Subcutaneous abdominal adipose tissue (tissue), 5 donors: ENCODE measurements at regions not wholly inside any gene's neighbourhood (a gene's known extent, or its start where the extent isn't known, plus 50 kb on each side); places are given as distances from the start of the nearest gene placed in this dataset.
"Not testable (repeated sequence)": the region's sequence is repeated elsewhere in the genome, so short reads cannot be mapped to it uniquely, and the experiment has no call there.

Experiments used
- H3K27ac ChIP-seq: one replicate; pipeline ENCODE4 v1.7.0; 2013; ENCODE audit warnings: low read depth, mild to moderate bottlenecking, inconsistent platforms, low read length, moderate library complexity
- H3K27me3 ChIP-seq, 5 donors: one replicate each; pipeline ENCODE4 v1.7.0; 2013; ENCODE audit warnings: low read length in 5 of 5, inconsistent platforms in 1 of 5; ENCODE audit not compliant: control insufficient read depth in 5 of 5, insufficient read depth in 4 of 5
- H3K36me3 ChIP-seq, 5 donors: one replicate each; pipeline ENCODE4 v1.7.0; 2013; ENCODE audit warnings: low read length in 5 of 5; ENCODE audit not compliant: control insufficient read depth in 5 of 5, insufficient read depth in 5 of 5
- H3K4me1 ChIP-seq, 5 donors: one replicate each; pipeline ENCODE4 v1.7.0; 2013; ENCODE audit warnings: low read length in 5 of 5, mild to moderate bottlenecking in 3 of 5, moderate library complexity in 1 of 5; ENCODE audit not compliant: control insufficient read depth in 5 of 5, insufficient read depth in 5 of 5
- H3K4me3 ChIP-seq, 5 donors: one replicate each; pipeline ENCODE4 v1.7.0; 2013; ENCODE audit warnings: low read length in 5 of 5, low read depth in 1 of 5
- H3K9ac ChIP-seq, 5 donors: one replicate each; pipeline ENCODE4 v1.7.0; 2013; ENCODE audit warnings: low read length in 5 of 5, mild to moderate bottlenecking in 4 of 5, moderate library complexity in 3 of 5
- H3K9me3 ChIP-seq, 5 donors: one replicate each; pipeline ENCODE4 v1.7.0; 2013; ENCODE audit warnings: low read length in 5 of 5; ENCODE audit not compliant: control insufficient read depth in 5 of 5
- donor health status: healthy.
- donor health status: healthy.
- donor health status: healthy.
- donor health status: healthy.
- donor health status: healthy.

DNA sequence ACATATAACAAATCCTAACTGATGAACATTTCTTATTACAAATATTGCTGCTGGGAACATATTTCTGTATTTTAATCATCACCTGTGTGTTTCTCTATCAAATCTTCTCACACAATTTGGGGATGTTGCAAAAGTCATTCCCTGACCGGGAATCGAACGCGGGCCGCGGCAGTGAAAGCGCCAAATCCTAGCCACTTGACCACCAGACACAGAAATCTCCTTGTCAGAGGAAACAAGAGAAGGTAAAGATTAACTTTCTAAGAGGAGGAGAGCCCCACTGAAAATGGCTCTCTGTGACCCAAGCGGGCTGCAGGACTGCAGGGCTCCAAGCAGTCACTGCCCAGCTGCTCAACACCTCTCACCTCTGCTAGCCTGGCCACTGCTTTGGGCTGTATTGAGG is 304.9 kb downstream of the FAM72C start:
- H3K27me3 ChIP-seq, result peaks cover 16 to 54% (median 47%) of the 10 kb centered on the region in 5 donors
- no peaks in the 10 kb centered on the region for H3K36me3 ChIP-seq
- no peak overlapping the region for H3K27ac ChIP-seq
- peaks cover 0 to 24% (median 7%) of the 10 kb centered on the region in 5 donors for H3K9me3 ChIP-seq
- no peak overlapping the region for H3K9ac ChIP-seq
- H3K4me3 ChIP-seq, result no peak overlapping the region
- H3K4me1 ChIP-seq, result peaks cover 0 to under 1% (median under 1%) of the 10 kb centered on the region in 5 donors

GRCh38 chr1:143665606-143666005 is 306.2 kb downstream of the FAM72C start:
- H3K4me1 ChIP-seq, result peaks cover 0 to 13% (median 12%) of the 10 kb centered on the region in 5 donors
- no peak overlapping the region for H3K4me3 ChIP-seq
- H3K9ac ChIP-seq, result no peak overlapping the region
- no peak overlapping the region for H3K27ac ChIP-seq
- peaks cover 0 to 24% (median 7%) of the 10 kb centered on the region in 5 donors for H3K9me3 ChIP-seq
- H3K36me3 ChIP-seq, result no peaks in the 10 kb centered on the region
- H3K27me3 ChIP-seq, result peaks cover 16 to 67% (median 56%) of the 10 kb centered on the region in 5 donors

DNA sequence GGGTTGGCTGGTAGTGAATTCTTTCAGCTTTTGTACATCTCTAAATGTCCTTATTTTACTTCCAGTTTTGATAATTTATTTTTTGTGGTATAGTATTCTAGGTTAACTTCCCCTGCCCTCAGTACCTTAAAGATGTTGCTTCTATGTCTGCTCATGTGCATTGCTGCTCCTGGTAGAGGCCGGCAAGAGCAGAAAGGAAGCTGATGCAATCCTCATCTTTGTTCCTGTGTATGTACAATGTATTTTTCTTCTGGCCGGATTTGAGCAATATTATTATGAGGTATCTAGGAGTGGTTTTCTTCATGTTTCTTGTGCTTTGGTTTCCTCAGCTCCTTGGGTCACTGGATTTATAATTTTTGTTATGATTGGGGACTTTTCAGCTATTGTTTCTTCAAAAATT is 308.7 kb downstream of the FAM72C start:
- H3K9ac ChIP-seq, H3K4me3 ChIP-seq, H3K9me3 ChIP-seq, H3K27ac ChIP-seq, H3K36me3 ChIP-seq: not testable (repeated sequence)
- Histone ChIP-seq H3K4me1 (peaks cover 0 to 13% (median 12%) of the 10 kb centered on the region in 5 donors), H3K27me3 (peaks cover 16 to 74% (median 60%) of the 10 kb centered on the region in 5 donors)

DNA sequence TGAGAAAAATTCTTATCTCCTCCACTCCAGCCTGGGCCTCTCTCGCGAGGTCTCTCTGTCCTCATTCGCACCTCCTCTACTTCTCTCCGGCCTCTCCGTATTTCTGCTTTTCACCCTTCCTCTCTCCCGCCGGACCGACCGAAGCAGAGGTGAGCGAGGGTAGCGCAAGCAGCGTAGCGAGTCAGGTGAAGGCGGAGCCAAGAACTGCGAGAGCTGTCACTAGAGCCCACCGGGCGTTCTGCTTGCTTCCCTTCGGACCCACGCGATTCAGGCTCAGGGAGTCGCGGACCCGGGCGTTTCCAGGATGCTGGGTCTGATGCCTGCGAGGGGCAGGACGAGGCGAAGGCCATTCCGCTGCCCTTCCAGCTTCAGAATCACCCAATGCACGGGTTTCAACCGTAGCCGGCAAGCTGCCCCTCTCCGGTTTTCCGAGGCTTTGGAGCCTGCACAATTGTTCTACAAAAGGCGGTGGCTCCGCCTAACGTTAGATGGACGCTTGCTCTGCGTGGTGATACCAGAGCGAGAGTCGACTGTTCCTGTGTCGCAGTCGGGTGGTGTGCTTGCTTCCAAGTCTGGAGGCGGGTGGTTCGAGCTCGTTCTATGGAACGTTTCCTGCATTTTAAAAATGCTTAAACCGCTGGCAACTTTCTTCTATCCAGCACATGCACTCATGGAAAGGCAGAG is 310.2 kb downstream of the FAM72C start:
- Histone ChIP-seq H3K36me3 (no peaks in the 10 kb centered on the region), H3K27me3 (peaks cover 11 to 65% (median 49%) of the 10 kb centered on the region in 5 donors)

DNA sequence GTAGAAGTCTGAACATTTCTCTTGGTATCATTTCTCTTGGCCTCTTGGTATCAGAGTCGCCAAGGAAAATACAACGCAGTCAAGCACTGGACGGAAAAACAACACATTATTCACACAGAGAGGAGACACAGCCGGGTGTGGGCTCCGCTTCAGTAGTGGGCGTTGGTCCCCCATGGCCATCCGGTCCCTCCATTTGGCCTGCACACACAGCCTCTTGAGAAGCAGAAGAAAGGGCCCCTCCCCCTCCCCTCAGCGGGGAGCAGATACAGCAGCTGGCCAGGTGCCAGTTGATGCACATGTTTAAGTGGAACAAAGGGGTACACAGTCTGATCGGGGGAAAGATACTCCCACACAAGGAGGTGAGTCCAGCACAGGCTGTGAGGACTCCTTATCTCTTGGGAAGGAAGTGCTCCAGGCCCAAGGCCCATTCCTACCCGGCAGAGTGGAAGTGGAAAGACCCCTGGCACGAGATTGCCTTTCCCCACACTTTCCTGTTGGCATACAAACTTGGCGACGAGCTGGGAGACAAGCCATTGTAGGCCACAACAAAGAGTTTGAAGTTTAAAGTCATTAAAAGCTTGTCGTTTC is 311.3 kb downstream of the FAM72C start:
- Histone ChIP-seq H3K4me3 (peak overlapping the region in 1 of 5 donors; percentile 40), H3K27ac (no peak overlapping the region), H3K4me1 (peaks cover 0 to 13% (median 12%) of the 10 kb centered on the region in 5 donors), H3K27me3 (peaks cover 10 to 58% (median 38%) of the 10 kb centered on the region in 5 donors), H3K9ac (no peak overlapping the region), H3K9me3 (peaks cover 0 to 5% (median 0%) of the 10 kb centered on the region in 5 donors), H3K36me3 (no peaks in the 10 kb centered on the region)

More for the DNA sequence above, 310.2 kb downstream of the FAM72C start:
- peak overlapping the region in 4 of 5 donors; percentile 5 to 40 (median 30) for H3K4me3 ChIP-seq
- H3K9ac ChIP-seq, result no peak overlapping the region
- peaks cover 0 to 13% (median 12%) of the 10 kb centered on the region in 5 donors for H3K4me1 ChIP-seq
- H3K9me3 ChIP-seq, result no peaks in the 10 kb centered on the region
- H3K27ac ChIP-seq, result no peak overlapping the region

GRCh38 chr1:143653429-143653802 is 318.4 kb downstream of the FAM72C start:
- peaks cover 16 to 61% (median 44%) of the 10 kb centered on the region in 5 donors for H3K27me3 ChIP-seq
- no peak overlapping the region for H3K4me3 ChIP-seq
- H3K9ac ChIP-seq, result no peak overlapping the region
- H3K27ac ChIP-seq, result no peak overlapping the region
- no peaks in the 10 kb centered on the region for H3K4me1 ChIP-seq
- H3K9me3 ChIP-seq, result peaks cover 0 to 5% (median 0%) of the 10 kb centered on the region in 5 donors
- no peaks in the 10 kb centered on the region for H3K36me3 ChIP-seq

- Histone ChIP-seq H3K4me3 (no peak overlapping the region), H3K36me3 (no peaks in the 10 kb centered on the region), H3K27ac (no peak overlapping the region), H3K9ac (no peak overlapping the region), H3K4me1 (no peaks in the 10 kb centered on the region), H3K27me3 (peaks cover 16 to 61% (median 44%) of the 10 kb centered on the region in 5 donors), H3K9me3 (peaks cover 0 to 5% (median 0%) of the 10 kb centered on the region in 5 donors)
These were observed 318.9 kb downstream of the FAM72C start for GRCh38 chr1:143652744-143653428.

- no peaks in the 10 kb centered on the region for H3K4me1 ChIP-seq
- no peak overlapping the region for H3K9ac ChIP-seq
- peaks cover 0 to 5% (median 0%) of the 10 kb centered on the region in 5 donors for H3K9me3 ChIP-seq
- H3K27me3 ChIP-seq, result peaks cover 16 to 55% (median 44%) of the 10 kb centered on the region in 5 donors
- no peak overlapping the region for H3K4me3 ChIP-seq
- H3K27ac ChIP-seq, result no peak overlapping the region
- no peaks in the 10 kb centered on the region for H3K36me3 ChIP-seq
These were observed 319.6 kb downstream of the FAM72C start for GRCh38 chr1:143652187-143652586.

DNA sequence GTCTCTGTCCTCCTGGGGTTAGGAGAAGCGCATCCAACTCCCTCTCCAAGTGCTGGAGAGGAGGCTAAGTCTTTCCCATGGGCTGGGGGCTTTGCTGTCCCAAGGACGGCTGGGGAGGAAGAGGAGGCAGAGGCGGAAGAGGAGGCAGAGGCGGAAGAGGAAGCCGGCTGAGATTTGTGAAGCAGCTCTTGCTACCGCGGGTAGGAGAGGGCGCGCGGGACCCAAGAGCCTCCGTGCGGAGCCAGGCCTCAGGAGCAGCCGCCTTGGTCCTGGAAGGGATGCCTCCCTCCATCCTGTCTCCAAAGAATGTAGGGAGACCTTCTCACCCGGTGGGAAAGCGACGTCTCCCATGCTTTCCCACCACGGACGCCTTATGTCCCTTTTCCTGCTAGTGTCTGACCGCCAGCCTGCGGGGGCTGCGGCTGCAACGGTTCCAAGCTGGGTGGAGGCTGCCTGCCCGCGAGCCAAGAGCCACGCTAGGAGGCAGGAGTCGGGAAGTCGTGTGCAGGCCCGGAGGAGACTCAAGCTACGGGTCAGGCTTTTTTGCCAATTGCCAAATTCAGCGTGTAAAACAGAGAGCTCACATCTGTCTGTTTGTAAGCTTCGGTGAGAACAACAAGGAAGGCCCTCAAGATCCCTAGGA is 320.3 kb downstream of the FAM72C start:
- no peak overlapping the region for H3K27ac ChIP-seq
- H3K36me3 ChIP-seq, result no peaks in the 10 kb centered on the region
- peaks cover 16 to 55% (median 44%) of the 10 kb centered on the region in 5 donors for H3K27me3 ChIP-seq
- H3K4me3 ChIP-seq, result no peak overlapping the region
- H3K9me3 ChIP-seq, result peaks cover 0 to 5% (median 0%) of the 10 kb centered on the region in 5 donors
- H3K4me1 ChIP-seq, result no peaks in the 10 kb centered on the region
- H3K9ac ChIP-seq, result no peak overlapping the region
